PFSK-1 (cell line): ENCODE measurements at regions not wholly inside any gene's neighbourhood (a gene's known extent, or its start where the extent isn't known, plus 50 kb on each side); places are given as distances from the start of the nearest gene placed in this dataset.

Experiments
- FOXP2 ChIP-seq: optimal IDR thresholded peaks from 2 replicates; pipeline ENCODE3; 2011; ENCODE audit warnings: borderline replicate concordance, control low read depth, inconsistent platforms; ENCODE audit not compliant: insufficient read depth; ENCODE audit errors: extremely low read length, extremely low read depth
- POLR2AphosphoS5 ChIP-seq: IDR thresholded peaks from 2 replicates; pipeline ENCODE4 v1.6.1; 2012; ENCODE audit warnings: low read depth, mild to moderate bottlenecking, control low read depth, low read length, moderate library complexity
- REST ChIP-seq, 2 experiments: IDR thresholded peaks; 2 replicates each; pipeline versions ENCODE4 v1.6.1 to v1.8.0; 2011 to 2012; ENCODE audit warnings: low read depth in 2 of 2, low read length in 2 of 2, control low read depth in 1 of 2, inconsistent platforms in 1 of 2, mild to moderate bottlenecking in 1 of 2, moderate library complexity in 1 of 2; ENCODE audit not compliant: insufficient read depth in 1 of 2
- SIN3A ChIP-seq: IDR thresholded peaks from 2 replicates; pipeline ENCODE4 v1.6.1; 2012; ENCODE audit warnings: mild to moderate bottlenecking, low read length, moderate library complexity, borderline replicate concordance; ENCODE audit not compliant: insufficient read depth
- TAF1 ChIP-seq: IDR thresholded peaks from 2 replicates; pipeline ENCODE4 v1.6.1; 2012; ENCODE audit warnings: low read length, control low read depth, borderline replicate concordance; ENCODE audit not compliant: insufficient read depth

- TF ChIP-seq POLR2AphosphoS5 (no peak), REST (IDR thresholded peaks at IDR 0.05; ENCODE audit: insufficient read depth in 1 of 2, low read depth in 2 of 2, low read length in 2 of 2) (no peak), TAF1 (no peak), FOXP2 (no peak), SIN3A (no peak)
These were observed 170.4 kb upstream of the ZC3H12A start for GRCh38 chr1:37303884-37304574.

- TF ChIP-seq FOXP2, result no peak
- no peak for TF ChIP-seq REST (IDR thresholded peaks at IDR 0.05; ENCODE audit: insufficient read depth in 1 of 2, low read depth in 2 of 2, low read length in 2 of 2)
- no peak for TF ChIP-seq SIN3A
These were observed 169.3 kb upstream of the ZC3H12A start for GRCh38 chr1:37305108-37305507.

- TF ChIP-seq FOXP2, result no peak
These were observed 168.5 kb upstream of the ZC3H12A start for GRCh38 chr1:37305841-37306240.

- no peak for TF ChIP-seq REST (IDR thresholded peaks at IDR 0.05; ENCODE audit: insufficient read depth in 1 of 2, low read depth in 2 of 2, low read length in 2 of 2)
These were observed 167.9 kb upstream of the ZC3H12A start for GRCh38 chr1:37306461-37306860.

- TF ChIP-seq SIN3A (no peak), REST (IDR thresholded peaks at IDR 0.05; ENCODE audit: insufficient read depth in 1 of 2, low read depth in 2 of 2, low read length in 2 of 2) (no peak), TAF1 (no peak), FOXP2 (no peak), POLR2AphosphoS5 (no peak)
These were observed 167.5 kb upstream of the ZC3H12A start for GRCh38 chr1:37306871-37307270.
